Endothelial cell of umbilical vein (primary cell): ENCODE measurements at regions not wholly inside any gene's neighbourhood (a gene's known extent, or its start where the extent isn't known, plus 50 kb on each side); places are given as distances from the start of the nearest gene placed in this dataset.

ENCODE experiments used
- BruUV-seq: library from RNA; stranded (reverse); fragments of 400-500 nt; replicated peaks from 2 replicates; lab custom pipeline; 2021; lab: Mats Ljungman, UMichigan
- CTCF ChIA-PET: fragments of 300-600, 350-600 bp; sonication (Branson Sonifier 250); formaldehyde crosslinking; loops from one replicate; lab custom pipeline; 2021; ENCODE audit warnings: antibody characterized with exemption, inconsistent platforms; lab: Charles Lee
- POLR2A ChIA-PET: fragments of 300-600, 350-600 bp; sonication (Branson Sonifier 250); formaldehyde crosslinking; loops from one replicate; lab custom pipeline; 2021; ENCODE audit warnings: antibody characterized with exemption, inconsistent platforms; lab: Charles Lee
- DNase-seq: peaks from one replicate; pipeline ENCODE4 v3.0.0-alpha.2; 2011; ENCODE audit warnings: low read depth, low spot score
- FAIRE-seq: peaks from 2 replicates; lab custom pipeline; 2011; peaks lifted over from hg19 to GRCh38; lab: Jason Lieb, UNC
- H2AFZ ChIP-seq: 2 replicates; pipeline ENCODE4 v1.6.0; 2012; ENCODE audit warnings: low read depth, low read length, control low read depth, inconsistent platforms
- H3K27ac ChIP-seq: 2 replicates; pipeline ENCODE4 v1.5.1; 2011; ENCODE audit warnings: low read depth, mild to moderate bottlenecking, control low read depth, low read length, moderate library complexity; ENCODE audit not compliant: insufficient read depth
- H3K27me3 ChIP-seq, 2 experiments: 2 replicates each; pipeline versions ENCODE4 v1.6.0 to v1.6.1; 2011; ENCODE audit warnings: low read length in 2 of 2, mixed read lengths in 1 of 2; ENCODE audit not compliant: control insufficient read depth in 2 of 2, insufficient read depth in 2 of 2
- H3K36me3 ChIP-seq, 2 experiments: 2 replicates in 1 of 2; 3 replicates in 1 of 2; pipeline ENCODE4 v1.5.1; 2011; ENCODE audit warnings: low read length in 2 of 2, mild to moderate bottlenecking in 1 of 2, moderate library complexity in 1 of 2; ENCODE audit not compliant: control insufficient read depth in 2 of 2, insufficient read depth in 2 of 2; ENCODE audit errors: extremely low read depth in 1 of 2
- H3K4me1 ChIP-seq: 3 replicates; pipeline ENCODE4 v1.5.1; 2011; ENCODE audit warnings: mild to moderate bottlenecking, low read length; ENCODE audit not compliant: control insufficient read depth, insufficient read depth; ENCODE audit errors: extremely low read depth
- H3K4me2 ChIP-seq: 2 replicates; pipeline ENCODE4 v1.6.1; 2011; ENCODE audit warnings: low read length, control low read depth, mixed read lengths; ENCODE audit not compliant: insufficient read depth
- H3K4me3 ChIP-seq, 3 experiments: fragments of 200-600 bp in 1 of 3; sonication (generic), shearing (Covaris generic) in 1 of 3; replicated peaks in 1 of 3; 2 replicates each; pipeline ENCODE4 v1.5.1; 2011 to 2016; ENCODE audit warnings: control low read depth in 3 of 3, low read length in 3 of 3, mild to moderate bottlenecking in 2 of 3, inconsistent platforms in 1 of 3, low read depth in 1 of 3, moderate library complexity in 1 of 3; ENCODE audit not compliant: insufficient read depth in 1 of 3
- H3K79me2 ChIP-seq: 2 replicates; pipeline ENCODE4 v1.6.0; 2012; ENCODE audit warnings: low read length, inconsistent platforms; ENCODE audit not compliant: control insufficient read depth, insufficient read depth
- H3K9ac ChIP-seq: replicated peaks from 2 replicates; pipeline ENCODE3; 2011; ENCODE audit warnings: low read length, control low read depth; ENCODE audit not compliant: insufficient read depth; ENCODE audit errors: extremely low read depth
- H3K9me1 ChIP-seq: replicated peaks from 3 replicates; pipeline ENCODE4 v1.6.0; 2011; ENCODE audit warnings: mild to moderate bottlenecking, low read length; ENCODE audit not compliant: control insufficient read depth, insufficient read depth; ENCODE audit errors: extremely low read depth
- H3K9me3 ChIP-seq: replicated peaks from 2 replicates; pipeline ENCODE4 v1.5.1; 2012; ENCODE audit warnings: low read length, inconsistent platforms; ENCODE audit not compliant: control insufficient read depth, insufficient read depth
- H4K20me1 ChIP-seq: replicated peaks from 2 replicates; pipeline ENCODE3; 2011; ENCODE audit warnings: mild to moderate bottlenecking, low read length; ENCODE audit not compliant: control insufficient read depth, insufficient read depth; ENCODE audit errors: extremely low read depth
- EZH2 ChIP-seq: IDR thresholded peaks from 2 replicates; pipeline ENCODE4 v1.6.1; 2012; ENCODE audit warnings: borderline replicate concordance, low read depth, mild to moderate bottlenecking, moderate library complexity, low read length, inconsistent platforms; ENCODE audit not compliant: severe bottlenecking
- FOS ChIP-seq: IDR thresholded peaks from 2 replicates; pipeline ENCODE4 v1.6.1; 2011; ENCODE audit warnings: mild to moderate bottlenecking, low read length, moderate library complexity, borderline replicate concordance; ENCODE audit not compliant: insufficient read depth
- GATA2 ChIP-seq: IDR thresholded peaks from 2 replicates; pipeline ENCODE4 v1.7.0; 2011; ENCODE audit warnings: low read depth, mild to moderate bottlenecking, moderate library complexity, mixed read lengths, low read length; ENCODE audit not compliant: insufficient read length, insufficient read depth
- JUN ChIP-seq: IDR thresholded peaks from 2 replicates; pipeline ENCODE4 v1.6.1; 2011; ENCODE audit warnings: borderline replicate concordance, low read depth; ENCODE audit not compliant: insufficient read length, insufficient read depth
- MAX ChIP-seq: IDR thresholded peaks from 2 replicates; pipeline ENCODE4 v1.6.1; 2011; ENCODE audit not compliant: insufficient read depth, insufficient read length
- MYC ChIP-seq: IDR thresholded peaks from one replicate; pipeline ENCODE4 v1.6.1; 2011; ENCODE audit warnings: mild to moderate bottlenecking, low read depth, low read length
- POLR2A ChIP-seq: IDR thresholded peaks from 2 replicates; pipeline ENCODE4 v1.6.1; 2012; ENCODE audit warnings: low read depth, mild to moderate bottlenecking, control low read depth, low read length
- POLR2AphosphoS5 ChIP-seq: IDR thresholded peaks from 2 replicates; pipeline ENCODE4 v1.6.1; 2012; ENCODE audit warnings: low read depth, mild to moderate bottlenecking, control low read depth, low read length, moderate library complexity; ENCODE audit not compliant: insufficient read depth
- dilution Hi-C: fragments of 300-500 bp; cut with MboI; formaldehyde crosslinking; loops from one replicate; pipeline ENCODE4 v1.15.0; 2019; ENCODE audit warnings: low sequenced_read_pairs; ENCODE audit not compliant: extremely low pct_ligation_motif_present
- intact Hi-C: fragments of 100-400 bp; cut with micrococcal nuclease; formaldehyde crosslinking; loops from one replicate; pipeline ENCODE4 v1.10.0; 2022
- TF ChIP-seq, protein P1 (sequence below), 2 donors: IDR thresholded peaks; 1 replicate in 1 of 2; 2 replicates in 1 of 2; pipeline ENCODE4 v1.5.1; 2011; ENCODE audit warnings: low read length in 2 of 2, mild to moderate bottlenecking in 2 of 2, moderate library complexity in 2 of 2, control low read depth in 1 of 2, inconsistent platforms in 1 of 2, low read depth in 1 of 2; ENCODE audit not compliant: insufficient read depth in 1 of 2; ENCODE audit errors: extremely low read depth in 1 of 2

DNA sequence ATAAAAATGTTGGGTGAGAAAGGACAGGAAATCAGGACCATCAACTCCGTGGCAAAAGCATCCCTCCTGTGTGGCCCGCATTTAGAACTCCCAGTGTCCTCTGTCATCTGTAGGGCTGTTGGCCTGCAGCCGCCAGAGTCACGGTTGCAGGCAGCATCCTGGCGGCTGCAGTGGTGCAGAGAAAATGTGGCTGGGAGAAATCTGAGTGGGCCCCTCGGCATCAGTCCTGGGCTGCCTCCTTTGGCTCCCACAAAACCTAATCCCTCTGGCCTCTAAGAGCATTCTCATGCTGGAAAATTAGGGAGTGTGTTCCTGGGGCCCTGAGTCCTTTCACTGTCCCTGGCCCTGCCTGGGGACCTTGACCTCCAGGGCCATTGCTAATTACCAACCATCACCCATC, 121.9 kb downstream of the WT1 start:
- no peaks in the 10 kb centered on the region for H3K9me3 ChIP-seq
- FAIRE-seq (no peak), DNase-seq (no peak)
- BruUV-seq, result no TSS peak
- dilution Hi-C loops, result no loop called here
- H3K36me3 ChIP-seq, result no peaks in the 10 kb centered on the region
- H3K9me1 ChIP-seq, result no peaks in the 10 kb centered on the region
- H3K9ac ChIP-seq, result no peak overlapping the region
- no peak overlapping the region for H3K4me2 ChIP-seq
- TF ChIP-seq GATA2, result no peak
- no peak for TF ChIP-seq EZH2
- TF ChIP-seq, protein P1, sequence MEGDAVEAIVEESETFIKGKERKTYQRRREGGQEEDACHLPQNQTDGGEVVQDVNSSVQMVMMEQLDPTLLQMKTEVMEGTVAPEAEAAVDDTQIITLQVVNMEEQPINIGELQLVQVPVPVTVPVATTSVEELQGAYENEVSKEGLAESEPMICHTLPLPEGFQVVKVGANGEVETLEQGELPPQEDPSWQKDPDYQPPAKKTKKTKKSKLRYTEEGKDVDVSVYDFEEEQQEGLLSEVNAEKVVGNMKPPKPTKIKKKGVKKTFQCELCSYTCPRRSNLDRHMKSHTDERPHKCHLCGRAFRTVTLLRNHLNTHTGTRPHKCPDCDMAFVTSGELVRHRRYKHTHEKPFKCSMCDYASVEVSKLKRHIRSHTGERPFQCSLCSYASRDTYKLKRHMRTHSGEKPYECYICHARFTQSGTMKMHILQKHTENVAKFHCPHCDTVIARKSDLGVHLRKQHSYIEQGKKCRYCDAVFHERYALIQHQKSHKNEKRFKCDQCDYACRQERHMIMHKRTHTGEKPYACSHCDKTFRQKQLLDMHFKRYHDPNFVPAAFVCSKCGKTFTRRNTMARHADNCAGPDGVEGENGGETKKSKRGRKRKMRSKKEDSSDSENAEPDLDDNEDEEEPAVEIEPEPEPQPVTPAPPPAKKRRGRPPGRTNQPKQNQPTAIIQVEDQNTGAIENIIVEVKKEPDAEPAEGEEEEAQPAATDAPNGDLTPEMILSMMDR (IDR thresholded peaks at IDR 0.05; ENCODE audit: extremely low read depth in 1 of 2, insufficient read depth in 1 of 2, low read depth in 1 of 2, low read length in 2 of 2), result no peak
- TF ChIP-seq FOS, result no peak
- TF ChIP-seq MYC, result no peak
- no peak for TF ChIP-seq POLR2A
- TF ChIP-seq MAX, result no peak
- no peak for TF ChIP-seq JUN
- TF ChIP-seq POLR2AphosphoS5, result no peak
- no peak overlapping the region for H3K4me3 ChIP-seq
- POLR2A ChIA-PET, result no interaction called here
- CTCF ChIA-PET, result interaction anchor here (1.0 to 1.2 kb wide), 8 partner anchors 10 to 479 kb away, joined by 3 to 31 read pairs (median 10); no protein-coding TSS in a partner anchor
- H3K79me2 ChIP-seq, result no peaks in the 10 kb centered on the region
- intact Hi-C loops, result no loop called here
- H4K20me1 ChIP-seq, result no peaks in the 10 kb centered on the region
- H3K27me3 ChIP-seq, result no peaks in the 10 kb centered on the region
- H3K27ac ChIP-seq, result no peak overlapping the region
- no peaks in the 10 kb centered on the region for H3K4me1 ChIP-seq
- no peak overlapping the region for H2AFZ ChIP-seq
